Hepatocyte (in vitro differentiated cells): ENCODE measurements at regions not wholly inside any gene's neighbourhood (a gene's known extent, or its start where the extent isn't known, plus 50 kb on each side); places are given as distances from the start of the nearest gene placed in this dataset.

ENCODE experiments used
- EZH2 ChIP-seq: fragments of 200-600 bp; sonication (generic); IDR thresholded peaks from 2 replicates; pipeline ENCODE4 v1.6.1; 2016; ENCODE audit warnings: antibody characterized with exemption, mild to moderate bottlenecking, borderline replicate concordance
- EZH2phosphoT487 ChIP-seq: fragments of 200-600 bp; sonication (generic); IDR thresholded peaks from one replicate; pipeline ENCODE4 v1.6.1; 2018; ENCODE audit warnings: antibody characterized with exemption, mild to moderate bottlenecking, low read depth, moderate library complexity; ENCODE audit not compliant: unreplicated experiment, severe bottlenecking
- TF ChIP-seq, protein P1 (sequence below): fragments of 200-600 bp; sonication (generic); IDR thresholded peaks from 2 replicates; pipeline ENCODE4 v1.5.1; 2016; ENCODE audit warnings: antibody characterized with exemption, mild to moderate bottlenecking; ENCODE audit not compliant: poor library complexity

DNA sequence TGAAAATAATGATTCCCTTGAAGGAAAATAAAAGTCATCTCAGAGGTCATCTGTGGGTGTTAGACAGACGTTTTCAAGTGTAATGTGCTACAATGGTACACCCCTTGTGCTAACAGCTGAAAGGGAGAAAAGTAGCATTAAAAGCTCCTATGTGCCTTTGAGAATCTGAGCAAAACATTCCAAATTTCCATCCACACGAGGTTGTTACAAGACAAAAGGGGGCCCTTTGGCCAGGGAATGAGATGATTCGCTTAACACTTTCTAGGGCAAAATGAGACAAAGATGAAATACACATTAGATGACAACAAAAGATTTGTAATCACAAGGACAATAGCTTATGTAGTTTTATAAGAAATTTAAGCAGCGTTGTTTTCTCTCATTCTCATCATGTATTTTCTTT is 303.6 kb downstream of the LMX1A start:
- TF ChIP-seq, protein P1, sequence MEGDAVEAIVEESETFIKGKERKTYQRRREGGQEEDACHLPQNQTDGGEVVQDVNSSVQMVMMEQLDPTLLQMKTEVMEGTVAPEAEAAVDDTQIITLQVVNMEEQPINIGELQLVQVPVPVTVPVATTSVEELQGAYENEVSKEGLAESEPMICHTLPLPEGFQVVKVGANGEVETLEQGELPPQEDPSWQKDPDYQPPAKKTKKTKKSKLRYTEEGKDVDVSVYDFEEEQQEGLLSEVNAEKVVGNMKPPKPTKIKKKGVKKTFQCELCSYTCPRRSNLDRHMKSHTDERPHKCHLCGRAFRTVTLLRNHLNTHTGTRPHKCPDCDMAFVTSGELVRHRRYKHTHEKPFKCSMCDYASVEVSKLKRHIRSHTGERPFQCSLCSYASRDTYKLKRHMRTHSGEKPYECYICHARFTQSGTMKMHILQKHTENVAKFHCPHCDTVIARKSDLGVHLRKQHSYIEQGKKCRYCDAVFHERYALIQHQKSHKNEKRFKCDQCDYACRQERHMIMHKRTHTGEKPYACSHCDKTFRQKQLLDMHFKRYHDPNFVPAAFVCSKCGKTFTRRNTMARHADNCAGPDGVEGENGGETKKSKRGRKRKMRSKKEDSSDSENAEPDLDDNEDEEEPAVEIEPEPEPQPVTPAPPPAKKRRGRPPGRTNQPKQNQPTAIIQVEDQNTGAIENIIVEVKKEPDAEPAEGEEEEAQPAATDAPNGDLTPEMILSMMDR: no peak
- TF ChIP-seq EZH2phosphoT487 (no peak), EZH2 (no peak)
